SK-N-DZ (cell line): ENCODE measurements at regions not wholly inside any gene's neighbourhood (a gene's known extent, or its start where the extent isn't known, plus 50 kb on each side); places are given as distances from the start of the nearest gene placed in this dataset.
"Not testable (repeated sequence)": the region's sequence is repeated elsewhere in the genome, so short reads cannot be mapped to it uniquely, and the experiment has no call there.

Source experiments
- DNase-seq: peaks from one replicate; pipeline ENCODE4 v3.0.0-alpha.2; 2015; ENCODE audit warnings: low spot score

DNA sequence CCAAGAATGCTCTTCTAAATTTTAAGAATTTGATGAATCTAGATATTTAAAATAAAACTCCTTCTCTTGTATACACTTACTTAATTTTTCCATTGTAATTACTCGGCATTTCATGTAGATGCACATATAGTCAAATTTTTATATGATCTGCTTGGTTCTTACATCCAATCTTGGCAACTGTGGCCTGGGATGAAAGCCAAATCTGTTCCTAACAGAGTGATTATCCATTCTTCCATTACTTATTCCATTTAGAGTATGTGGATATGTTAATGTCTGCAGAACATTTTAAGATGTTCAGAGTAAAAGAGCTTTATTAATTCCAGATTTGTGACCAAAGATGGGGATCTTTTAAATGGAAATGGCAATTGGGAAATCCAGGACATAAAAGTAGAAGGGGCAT lies 144.1 kb upstream of the PDE7B start:
- no peak for DNase-seq

DNA sequence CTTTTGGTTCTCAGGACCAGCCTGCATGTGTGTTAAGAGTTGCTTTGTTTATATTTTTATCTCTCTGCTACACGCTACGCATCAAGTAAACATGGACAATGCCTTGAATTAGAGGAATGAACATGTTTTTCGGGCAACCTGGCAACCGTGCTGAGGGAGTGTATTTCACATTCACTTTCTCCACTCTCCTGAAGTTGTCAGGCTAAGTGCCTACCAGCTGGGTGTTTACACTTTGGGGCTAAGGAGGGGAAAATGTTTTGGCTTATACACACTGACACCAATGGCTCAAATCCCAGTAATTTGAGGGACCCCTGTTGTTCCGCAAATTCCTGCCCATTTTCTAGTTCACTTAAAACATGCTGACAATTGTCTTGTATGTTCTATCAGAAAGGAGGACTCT lies 141.5 kb upstream of the PDE7B start:
- no peak for DNase-seq

DNA sequence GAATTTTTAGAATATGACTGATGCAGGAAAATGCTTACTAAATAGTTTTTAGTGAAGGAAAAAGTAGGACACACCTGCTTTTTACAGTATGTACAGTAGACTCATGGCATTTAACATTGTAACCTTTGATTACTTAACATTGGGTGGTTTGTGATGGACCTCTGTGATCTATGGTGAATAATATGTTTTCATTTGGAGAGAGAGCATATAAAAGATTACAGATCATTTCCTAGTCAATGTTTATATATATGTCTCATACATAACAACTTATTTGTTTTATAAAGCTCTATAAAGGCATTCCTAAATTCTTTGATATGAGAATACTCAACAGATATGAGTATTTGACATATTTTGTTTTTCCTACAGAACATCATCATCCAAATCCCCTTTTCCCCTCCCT lies 129.3 kb upstream of the PDE7B start:
- DNase-seq: no peak

DNA sequence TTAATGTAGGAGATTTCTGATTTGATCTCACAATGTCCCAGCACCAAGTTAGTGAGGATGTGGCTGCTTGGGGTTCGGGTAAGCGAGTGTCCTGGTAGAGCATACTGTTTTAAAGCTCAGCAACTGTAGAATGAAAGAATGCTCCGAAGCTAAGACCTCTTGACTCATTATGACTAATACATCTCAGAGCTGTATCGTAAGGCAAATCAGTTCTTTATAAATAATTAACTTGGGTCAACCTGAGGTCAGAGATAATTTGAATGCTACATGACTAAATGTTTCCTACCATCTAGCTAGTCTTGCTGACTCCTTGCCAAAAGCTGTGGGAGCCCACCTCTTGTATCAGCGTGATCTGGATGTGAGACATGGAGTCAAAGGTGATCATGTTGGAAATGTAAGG lies 128.8 kb upstream of the PDE7B start:
- DNase-seq: no peak

DNA sequence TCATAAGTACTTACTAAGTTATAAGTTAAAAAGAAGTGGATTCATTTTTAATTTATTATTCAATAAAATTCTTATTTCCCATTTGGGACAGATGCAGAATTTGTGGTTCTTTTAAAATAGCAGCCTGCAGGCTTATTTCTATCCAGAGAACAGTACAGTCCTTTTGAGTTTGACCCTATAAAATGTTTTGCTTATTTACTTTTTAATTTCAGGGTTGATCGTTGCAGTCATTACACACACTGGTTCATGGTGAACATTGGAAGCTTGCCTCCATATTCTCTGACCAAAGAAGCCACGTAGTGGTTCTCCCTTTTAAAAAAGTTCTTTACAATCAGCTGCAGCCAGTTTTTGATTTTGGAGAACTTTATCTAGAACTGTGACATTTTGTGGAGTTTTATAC lies 122.9 kb upstream of the PDE7B start:
- no peak for DNase-seq

DNA sequence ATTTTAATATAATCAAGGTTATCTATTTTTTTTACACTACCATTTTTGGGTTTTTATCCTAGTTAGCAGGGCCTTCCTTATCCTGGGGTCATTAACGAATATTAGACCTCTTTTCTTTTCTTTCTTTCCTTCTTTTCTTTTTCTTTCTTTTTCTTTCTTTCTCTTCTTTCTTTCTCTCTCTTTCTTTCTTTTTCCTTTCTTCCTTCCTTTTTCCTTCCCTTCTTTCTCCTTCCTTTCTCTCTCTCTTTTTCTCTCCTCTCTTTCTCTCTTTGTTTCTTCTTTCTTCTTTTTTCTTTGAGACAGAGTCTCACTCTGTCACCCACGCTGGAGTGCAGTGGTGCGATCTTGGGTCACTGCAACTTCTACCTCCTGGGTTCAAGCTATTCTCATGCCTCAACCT lies 120.4 kb upstream of the PDE7B start:
- no peak for DNase-seq

DNA sequence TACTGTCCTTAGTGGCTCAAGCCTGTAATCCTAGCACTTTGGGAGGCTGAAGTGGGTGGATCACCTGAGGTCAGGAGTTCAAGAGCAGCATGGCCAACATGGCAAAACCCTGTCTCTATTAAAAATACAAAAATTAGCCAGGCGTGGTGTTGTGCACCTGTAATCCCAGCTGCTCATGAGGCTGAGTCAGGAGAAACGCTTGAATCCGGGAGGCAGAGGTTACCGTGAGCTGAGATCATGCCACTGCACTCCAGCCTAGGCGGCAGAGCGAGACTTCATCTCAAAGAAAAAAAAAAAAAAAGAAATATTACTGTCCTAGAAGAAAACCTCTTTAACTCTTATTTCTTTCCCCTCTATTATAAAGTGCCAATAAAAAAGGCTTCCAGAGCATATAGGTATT lies 115.2 kb upstream of the PDE7B start:
- DNase-seq: not testable (repeated sequence)

DNA sequence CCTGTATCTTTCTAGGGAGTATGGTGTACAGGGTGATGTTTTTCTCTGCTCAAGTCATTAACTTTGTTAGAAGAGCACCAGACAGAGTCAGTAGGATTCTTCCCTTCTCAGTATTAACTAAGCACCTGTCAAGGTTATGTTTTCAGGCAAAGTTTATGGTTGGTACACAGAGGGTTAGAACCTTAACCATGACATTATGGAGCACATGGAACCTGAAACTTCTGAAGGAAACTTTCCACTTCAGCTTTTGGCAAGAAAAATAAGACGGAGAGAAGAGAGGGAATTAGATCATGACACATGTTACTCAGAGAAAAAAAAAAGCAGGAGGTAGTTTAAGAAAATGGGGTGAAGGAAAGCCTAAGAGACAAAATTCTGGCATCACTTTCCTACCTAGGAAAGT lies 112.9 kb upstream of the PDE7B start:
- no peak for DNase-seq

DNA sequence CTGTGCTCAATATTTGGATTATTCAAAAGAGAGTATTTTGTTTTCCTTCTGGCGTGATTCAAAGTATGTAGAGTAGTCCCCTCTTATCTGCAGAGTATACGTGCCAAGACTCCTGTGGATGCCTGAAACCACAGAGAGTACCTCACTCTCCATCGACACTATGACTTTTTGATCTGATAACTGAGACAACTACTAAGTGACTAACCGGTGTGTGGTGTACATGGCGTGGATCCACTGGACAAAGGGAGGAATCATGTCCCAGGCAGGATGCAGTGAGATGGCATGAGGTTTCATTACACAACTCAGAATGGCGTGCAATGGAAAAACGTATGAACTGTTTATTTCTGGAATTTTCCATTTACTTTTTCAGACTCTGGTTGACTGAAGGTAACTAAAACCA lies 112.2 kb upstream of the PDE7B start:
- DNase-seq: no peak

DNA sequence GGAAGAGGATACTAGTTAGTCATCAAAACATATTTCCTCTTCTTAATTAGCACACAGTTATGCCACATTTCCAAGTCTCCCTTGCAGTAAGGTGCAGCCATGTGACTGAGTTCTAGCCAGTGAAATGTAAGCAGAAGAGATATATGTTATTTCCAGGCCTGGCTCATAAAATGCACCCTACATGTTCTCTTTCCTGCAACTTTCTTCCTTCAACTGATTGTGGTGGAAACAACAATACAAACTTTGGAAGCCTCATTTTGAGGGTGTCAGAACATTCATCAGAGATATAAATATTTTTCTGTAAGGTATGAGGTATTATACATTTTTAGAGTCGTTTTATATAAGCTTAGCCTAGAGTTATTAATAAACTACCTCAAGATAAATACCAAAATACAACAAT lies 110.9 kb upstream of the PDE7B start:
- DNase-seq: no peak

DNA sequence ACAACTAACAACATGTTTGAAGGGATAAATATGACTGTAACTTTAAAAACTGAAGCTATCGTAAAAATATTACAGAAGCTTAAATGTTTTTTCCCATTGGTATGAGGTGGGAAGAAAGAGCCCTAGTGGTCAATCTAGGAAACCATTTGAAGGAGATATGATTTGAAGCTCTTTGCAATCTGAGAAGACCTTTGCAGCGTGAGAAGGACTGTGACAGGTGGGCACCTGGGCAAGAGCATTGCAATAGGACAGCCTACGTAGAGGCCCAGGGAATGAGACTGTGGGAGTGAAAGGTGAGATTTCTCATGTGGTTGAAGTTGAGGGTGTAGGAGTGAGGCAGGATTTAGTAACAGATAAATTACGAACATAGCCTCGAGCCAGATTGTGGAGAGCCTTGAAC lies 108.0 kb upstream of the PDE7B start:
- DNase-seq: no peak

DNA sequence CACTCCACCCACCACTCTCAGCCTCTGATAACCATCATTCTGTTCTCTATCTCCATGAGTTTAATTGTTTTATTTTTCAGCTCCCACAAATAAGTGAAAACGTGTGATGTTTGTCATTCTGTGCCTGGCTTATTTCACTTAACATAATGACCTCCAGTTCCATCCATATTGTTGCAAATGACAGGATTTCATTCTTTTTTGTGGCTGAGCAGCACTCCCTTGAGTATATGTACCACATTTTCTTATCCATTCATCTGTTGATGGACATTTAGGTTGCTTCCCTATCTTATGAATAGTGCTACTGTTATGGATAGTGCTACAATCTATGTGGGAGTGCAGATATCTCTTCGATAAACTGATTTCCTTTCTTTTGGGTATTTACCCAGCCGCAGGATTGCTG lies 103.3 kb upstream of the PDE7B start:
- DNase-seq: peak; percentile 74

DNA sequence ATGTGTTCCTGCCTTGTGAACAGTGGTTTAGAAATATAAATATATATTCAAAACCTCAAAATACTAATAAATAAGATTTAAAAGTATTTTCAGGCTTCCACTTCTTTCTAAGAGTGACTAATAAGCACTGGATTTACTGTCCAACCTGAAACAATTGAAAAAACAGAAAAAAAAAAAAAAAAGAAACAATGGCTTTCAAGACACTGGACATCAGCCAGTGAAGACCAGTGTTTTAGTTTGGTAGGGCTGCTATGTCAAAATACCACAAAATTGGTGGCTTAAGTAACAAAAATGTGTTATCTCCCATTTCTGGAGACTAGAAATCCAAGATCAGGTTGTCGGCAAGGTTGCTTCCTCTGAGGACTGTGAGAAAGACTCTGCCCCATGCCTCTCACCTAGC lies 101.4 kb upstream of the PDE7B start:
- no peak for DNase-seq

DNA sequence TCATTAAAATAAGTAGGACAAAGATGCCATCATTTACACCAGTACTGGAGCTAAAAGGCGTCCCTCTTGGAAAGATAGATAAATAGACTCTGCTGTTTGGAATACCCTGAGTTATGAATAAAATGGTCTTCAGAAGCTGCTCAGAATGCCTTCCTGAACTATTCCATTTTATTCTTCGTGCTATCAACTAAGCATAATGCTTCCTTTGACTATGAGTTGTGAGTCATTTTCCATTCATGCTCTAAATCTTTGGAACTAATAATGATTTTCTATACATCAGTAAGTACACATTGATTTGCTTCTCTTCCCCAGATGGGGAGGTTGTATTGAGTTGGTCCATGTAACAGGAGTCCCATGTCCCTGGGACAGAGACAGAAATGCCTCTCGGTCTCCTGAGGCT lies 98.3 kb upstream of the PDE7B start:
- DNase-seq: no peak

DNA sequence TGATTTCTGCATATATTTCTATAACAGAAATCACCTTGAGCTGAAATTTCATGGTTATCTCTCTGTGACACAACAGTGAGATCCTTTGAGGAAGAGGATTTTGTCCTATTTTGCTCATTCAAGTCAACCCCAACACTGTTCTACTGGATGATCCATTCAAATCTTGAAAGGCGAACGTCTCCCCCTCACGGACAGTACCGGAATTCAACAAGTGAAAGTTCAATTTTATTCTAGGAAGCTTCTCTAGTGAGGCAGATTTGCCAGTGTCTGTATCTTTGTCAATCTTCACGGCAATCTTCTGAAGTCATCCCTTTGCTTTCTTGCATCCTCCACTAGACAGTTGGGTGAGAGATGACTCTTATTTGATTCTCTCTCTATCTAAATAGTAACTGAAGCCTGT lies 91.7 kb upstream of the PDE7B start:
- DNase-seq: no peak

DNA sequence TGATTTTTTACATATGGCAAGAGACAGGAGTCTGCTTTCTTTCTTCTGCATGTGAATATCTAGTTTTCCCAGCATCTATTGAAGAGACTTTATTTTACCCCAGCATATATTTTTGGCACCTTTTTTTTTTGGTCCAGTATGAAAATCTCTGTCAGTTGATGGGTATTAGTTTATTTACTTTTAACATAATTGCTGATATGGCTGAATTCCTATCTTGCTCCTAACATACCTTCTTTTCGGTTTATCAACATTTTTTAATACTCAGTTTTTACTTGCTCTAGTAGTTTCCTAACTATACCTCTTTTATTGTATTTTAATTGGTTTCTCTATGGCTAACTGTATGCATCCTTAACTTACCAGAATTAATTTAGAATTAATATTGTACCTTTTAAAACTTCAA lies 77.5 kb upstream of the PDE7B start:
- no peak for DNase-seq

DNA sequence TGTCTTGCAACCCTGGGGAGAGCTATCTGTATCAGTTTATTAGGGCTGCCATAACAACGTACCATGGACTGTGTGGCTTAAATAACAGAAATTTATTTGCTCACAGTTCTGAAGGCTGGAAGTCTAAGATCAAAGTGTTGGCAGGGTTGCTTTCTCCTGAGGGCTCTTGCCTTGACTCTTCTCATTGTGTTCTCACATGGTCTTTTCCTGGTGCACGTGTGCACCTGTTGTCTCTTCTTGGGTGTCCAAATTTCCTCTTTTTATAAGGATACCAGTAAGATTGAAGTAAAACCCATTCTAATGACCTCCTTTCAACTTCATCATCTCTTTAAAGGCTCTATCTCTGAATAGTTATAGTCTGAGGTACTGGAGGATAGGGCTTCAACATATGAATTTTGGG lies 72.3 kb upstream of the PDE7B start:
- no peak for DNase-seq

DNA sequence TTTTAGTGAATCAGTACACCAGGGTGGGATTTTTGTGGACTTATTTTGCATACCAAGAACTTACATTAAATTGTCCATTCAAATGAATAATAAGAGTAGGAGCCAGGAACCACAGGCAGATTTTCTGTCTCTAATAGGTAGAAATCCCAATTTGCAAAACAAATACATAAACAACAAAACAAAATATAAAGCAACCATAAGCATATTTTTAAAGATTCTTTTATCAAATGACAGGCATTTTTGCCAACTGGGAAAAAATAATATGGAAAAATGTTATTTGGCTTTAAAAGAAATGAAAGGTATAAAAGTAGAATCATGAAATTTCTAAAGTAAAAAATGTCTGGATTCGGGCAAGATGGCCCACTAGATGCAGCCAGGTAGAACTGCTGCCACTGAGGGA lies 71.2 kb upstream of the PDE7B start:
- no peak for DNase-seq

DNA sequence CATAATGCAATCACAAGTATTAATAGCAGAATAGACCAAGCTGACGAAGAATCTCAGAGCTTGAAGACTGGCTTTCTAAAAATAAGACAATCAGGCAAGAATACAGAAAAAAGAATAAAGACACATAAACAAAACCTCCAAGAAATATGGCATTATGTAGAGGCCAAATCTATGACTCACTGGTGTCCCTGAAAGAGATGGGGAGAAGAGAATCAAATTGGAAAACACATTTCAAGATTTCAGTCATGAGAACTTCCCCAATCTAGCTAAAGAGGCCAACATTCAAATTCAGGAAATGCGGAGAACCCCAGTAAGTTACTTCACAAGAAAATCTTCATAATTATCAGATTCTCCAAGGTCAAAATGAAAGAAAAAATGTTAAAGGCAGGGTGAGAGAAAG lies 69.0 kb upstream of the PDE7B start:
- no peak for DNase-seq

DNA sequence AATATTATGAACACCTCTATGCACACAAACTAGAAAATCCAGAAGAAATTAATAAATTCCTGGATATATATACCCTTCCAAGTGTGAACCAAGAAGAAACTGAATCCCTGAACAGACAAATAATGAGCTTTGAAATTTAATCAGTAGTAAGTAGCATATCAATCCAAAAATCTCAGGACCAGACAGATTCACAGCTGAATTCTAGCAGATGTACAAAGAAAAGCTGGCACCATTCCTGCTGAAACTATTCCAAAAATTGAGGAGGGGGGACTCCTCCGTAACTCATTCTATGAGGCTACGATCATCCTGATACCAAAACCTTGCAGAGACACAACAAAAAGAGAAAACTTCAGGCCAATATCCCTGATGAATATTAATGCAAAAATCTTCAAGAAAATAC lies 67.0 kb upstream of the PDE7B start:
- DNase-seq: no peak

DNA sequence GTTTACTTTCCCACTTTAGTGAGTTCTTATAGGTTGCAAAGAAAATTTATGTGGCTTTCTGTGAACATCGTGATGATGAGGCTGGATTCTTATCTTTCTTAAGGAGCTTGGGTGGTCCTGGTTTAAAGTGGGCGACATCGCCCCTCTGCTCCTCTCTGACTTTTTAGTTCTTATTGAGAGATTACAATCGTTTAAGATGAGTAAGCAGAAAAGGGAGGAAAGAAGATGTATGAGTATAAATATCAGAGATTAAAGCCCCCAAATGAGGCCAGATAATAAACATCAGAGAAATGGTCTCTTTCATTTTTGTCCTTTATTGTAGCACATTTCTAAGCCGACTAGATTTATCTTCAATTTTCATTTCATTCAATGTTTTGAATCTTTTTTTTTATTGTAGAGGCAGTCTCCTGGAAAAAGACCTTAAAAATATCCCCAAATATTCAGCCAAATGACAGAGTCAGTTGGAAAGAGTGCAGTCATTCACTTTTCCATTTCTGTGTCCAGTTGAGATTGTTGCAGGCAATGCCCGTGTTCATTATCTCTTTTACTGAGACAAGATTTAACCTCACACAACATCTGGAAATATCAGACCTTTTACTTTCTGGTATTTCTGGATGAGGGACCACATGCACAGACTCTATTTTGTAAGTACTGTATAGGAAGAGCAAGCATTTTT lies 62.0 kb upstream of the PDE7B start:
- no peak for DNase-seq

DNA sequence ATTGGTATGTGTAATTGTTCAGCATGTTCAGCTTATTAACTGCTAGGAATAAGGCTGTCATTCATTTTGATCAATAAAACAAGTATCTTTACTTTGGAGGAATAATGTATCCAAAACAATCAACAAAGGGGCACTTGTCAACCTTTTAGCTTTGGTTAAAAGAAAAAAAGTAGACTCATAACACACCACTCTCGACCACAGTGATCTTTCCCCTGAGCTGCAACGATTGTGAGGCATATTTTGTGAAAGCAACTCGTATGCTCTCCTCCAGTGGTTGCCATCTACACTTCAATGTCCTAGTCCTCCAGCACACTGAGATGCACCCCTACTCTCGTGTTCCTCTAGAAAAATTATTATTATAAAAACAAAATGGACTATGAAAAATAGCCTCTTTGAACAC lies 60.1 kb upstream of the PDE7B start:
- DNase-seq: no peak

DNA sequence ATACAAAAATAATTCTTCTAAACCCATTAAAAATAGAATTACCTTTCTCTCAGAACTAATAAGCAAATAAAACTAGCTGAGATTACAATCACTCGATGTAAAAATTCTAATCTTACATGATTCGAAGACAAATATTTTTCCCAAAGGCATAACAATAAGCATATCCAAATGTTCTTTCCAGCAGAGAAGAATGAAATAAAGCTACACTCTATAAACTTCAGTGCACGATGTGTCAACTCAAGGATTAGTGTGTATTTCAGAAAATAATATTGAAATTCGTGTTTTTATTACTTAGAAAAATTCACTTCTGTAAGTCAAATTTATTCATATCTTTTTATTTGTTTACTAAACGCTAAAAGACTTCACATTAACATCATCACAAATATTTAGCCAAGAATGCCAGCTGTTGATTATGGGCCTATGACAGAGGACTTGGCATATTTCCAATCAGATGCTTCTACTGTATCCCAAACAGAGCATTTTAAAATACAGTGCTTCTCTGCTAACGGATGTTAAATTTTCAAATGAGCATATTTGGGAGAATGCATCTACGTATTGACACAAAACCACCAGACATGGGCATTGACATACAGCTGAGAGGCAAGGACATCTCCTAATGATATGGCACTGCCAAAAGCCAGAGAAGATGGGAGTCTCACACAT lies 54.7 kb upstream of the PDE7B start:
- no peak for DNase-seq

DNA sequence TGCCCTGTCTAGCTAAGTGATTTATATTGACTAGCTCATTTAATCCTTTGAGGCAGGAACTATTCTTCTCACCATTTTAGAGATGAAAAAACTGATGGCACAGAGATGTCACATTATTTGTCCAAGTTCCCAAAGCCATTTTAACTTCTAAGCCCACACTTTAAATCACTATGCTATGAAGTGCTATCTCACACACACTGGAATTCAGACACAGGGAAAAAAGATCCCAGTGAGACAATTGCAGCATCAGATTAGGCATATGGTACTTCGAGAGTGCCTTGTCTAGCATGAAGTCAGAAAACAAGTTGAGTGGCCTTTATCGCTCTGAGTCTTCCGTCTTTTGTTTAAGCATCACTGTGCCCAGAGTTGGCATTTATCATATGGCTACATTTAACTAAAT lies 54.1 kb upstream of the PDE7B start:
- no peak for DNase-seq
